Neural cell (in vitro differentiated cells): ENCODE measurements at regions not wholly inside any gene's neighbourhood (a gene's known extent, or its start where the extent isn't known, plus 50 kb on each side); places are given as distances from the start of the nearest gene placed in this dataset.

Experiments
- H2AFZ ChIP-seq: fragments of 200-600, 300-800 bp; sonication (generic), shearing (Covaris generic); 2 replicates; pipeline ENCODE4 v1.6.0; 2014; ENCODE audit warnings: low read depth, mild to moderate bottlenecking, antibody characterized with exemption, low read length, moderate library complexity
- H3F3A ChIP-seq: fragments of 200-600 bp; shearing (Covaris generic); 2 replicates; pipeline ENCODE4 v1.6.1; 2016; ENCODE audit warnings: mild to moderate bottlenecking, moderate library complexity, mixed read lengths, antibody characterized with exemption, low read length; ENCODE audit not compliant: insufficient read depth, poor library complexity, severe bottlenecking
- H3K27ac ChIP-seq: fragments of 200-600, 300-800 bp; sonication (generic), shearing (Covaris generic); 2 replicates; pipeline ENCODE4 v1.5.1; 2014; ENCODE audit warnings: mild to moderate bottlenecking, low read length, moderate library complexity
- H3K27me3 ChIP-seq: fragments of 300-800, 200-600 bp; sonication (generic), shearing (Covaris generic); 2 replicates; pipeline ENCODE4 v1.6.0; 2014; ENCODE audit warnings: mild to moderate bottlenecking, low read depth, low read length, moderate library complexity; ENCODE audit not compliant: insufficient read depth
- H3K36me3 ChIP-seq: fragments of 300-800, 200-600 bp; sonication (generic), shearing (Covaris generic); 2 replicates; pipeline ENCODE4 v1.5.1; 2014; ENCODE audit warnings: mild to moderate bottlenecking, antibody characterized with exemption, low read length, moderate library complexity; ENCODE audit not compliant: insufficient read depth
- H3K4me2 ChIP-seq: fragments of 300-800, 200-600 bp; sonication (generic), shearing (Covaris generic); 2 replicates; pipeline ENCODE4 v1.6.0; 2014; ENCODE audit warnings: mild to moderate bottlenecking, low read length
- H3K4me3 ChIP-seq: fragments of 300-800, 200-600 bp; sonication (generic), shearing (Covaris generic); 2 replicates; pipeline ENCODE4 v1.5.1; 2014; ENCODE audit warnings: mild to moderate bottlenecking, low read length, moderate library complexity
- H3K79me2 ChIP-seq: fragments of 200-600 bp; shearing (Covaris generic); replicated peaks from 2 replicates; pipeline ENCODE4 v1.6.0; 2014; ENCODE audit warnings: mild to moderate bottlenecking, low read length, moderate library complexity; ENCODE audit not compliant: insufficient read depth
- H3K9ac ChIP-seq: fragments of 300-800, 200-600 bp; sonication (generic), shearing (Covaris generic); 2 replicates; pipeline ENCODE4 v1.6.1; 2016; ENCODE audit warnings: mild to moderate bottlenecking, low read length, mixed read lengths
- H3K9me2 ChIP-seq: fragments of 200-600 bp; shearing (Covaris generic); 2 replicates; pipeline ENCODE4 v1.6.1; 2016; ENCODE audit warnings: mild to moderate bottlenecking, low read length, mixed read lengths; ENCODE audit not compliant: insufficient read depth
- H3K9me3 ChIP-seq: fragments of 200-600, 300-800 bp; sonication (generic), shearing (Covaris generic); 2 replicates; pipeline ENCODE4 v1.6.1; 2016; ENCODE audit warnings: mild to moderate bottlenecking, mixed run types, low read length, moderate library complexity, mixed read lengths
- H4K20me1 ChIP-seq: fragments of 200-600 bp; shearing (Covaris generic); 2 replicates; pipeline ENCODE4 v1.6.1; 2016; ENCODE audit warnings: mild to moderate bottlenecking, mixed run types; ENCODE audit not compliant: insufficient read depth
- CTCF ChIP-seq: fragments of 450-650 bp; IDR thresholded peaks from 2 replicates; pipeline ENCODE4 v1.5.1; 2014; ENCODE audit warnings: antibody characterized with exemption, mild to moderate bottlenecking, moderate library complexity; ENCODE audit not compliant: poor library complexity, severe bottlenecking
- EP300 ChIP-seq: fragments of 450-650 bp; conservative IDR thresholded peaks from 2 replicates; pipeline ENCODE4 v1.6.1; 2014; ENCODE audit warnings: antibody characterized with exemption, mild to moderate bottlenecking, moderate library complexity; ENCODE audit not compliant: poor library complexity, severe bottlenecking
- EZH2 ChIP-seq: fragments of 200-600, 300-800 bp; shearing (Covaris generic), sonication (generic); IDR thresholded peaks from 2 replicates; pipeline ENCODE4 v1.6.1; 2014; ENCODE audit warnings: antibody characterized with exemption, low read length, borderline replicate concordance, mild to moderate bottlenecking; ENCODE audit not compliant: insufficient read depth, poor library complexity, severe bottlenecking
- MXI1 ChIP-seq: fragments of 450-650 bp; conservative IDR thresholded peaks from 2 replicates; pipeline ENCODE4 v1.6.1; 2014; ENCODE audit warnings: antibody characterized with exemption, mild to moderate bottlenecking; ENCODE audit not compliant: poor library complexity, severe bottlenecking
- POLR2AphosphoS5 ChIP-seq: IDR thresholded peaks from 2 replicates; pipeline ENCODE4 v1.6.1; 2012
- RAD21 ChIP-seq: fragments of 450-650 bp; conservative IDR thresholded peaks from 2 replicates; pipeline ENCODE4 v1.6.1; 2014; ENCODE audit warnings: antibody characterized with exemption, mild to moderate bottlenecking, moderate library complexity
- REST ChIP-seq: IDR thresholded peaks from 2 replicates; pipeline ENCODE4 v1.6.1; 2012; ENCODE audit warnings: borderline replicate concordance
- SMC3 ChIP-seq: fragments of 450-650 bp; conservative IDR thresholded peaks from 2 replicates; pipeline ENCODE4 v1.6.1; 2014; ENCODE audit warnings: antibody characterized with exemption, mild to moderate bottlenecking, moderate library complexity; ENCODE audit not compliant: poor library complexity
- TAF1 ChIP-seq: IDR thresholded peaks from 2 replicates; pipeline ENCODE4 v1.6.1; 2012; ENCODE audit warnings: low read depth

- Histone ChIP-seq H2AFZ (no peak overlapping the region), H3K9me3 (no peaks in the 10 kb centered on the region), H3K27me3 (no peaks in the 10 kb centered on the region), H3K9me2 (no peaks in the 10 kb centered on the region), H3K4me2 (no peak overlapping the region), H3F3A (no peaks in the 10 kb centered on the region), H3K27ac (no peak overlapping the region), H4K20me1 (no peaks in the 10 kb centered on the region), H3K9ac (no peak overlapping the region), H3K79me2 (no peaks in the 10 kb centered on the region), H3K36me3 (no peaks in the 10 kb centered on the region), H3K4me3 (no peak overlapping the region)
- TF ChIP-seq CTCF (no peak), MXI1 (no peak), TAF1 (no peak), REST (no peak), POLR2AphosphoS5 (no peak), EP300 (no peak), SMC3 (no peak), RAD21 (no peak), EZH2 (no peak)
Observed at GRCh38 chr4:4680758-4681157, 138.9 kb upstream of the STX18 start.

- H3F3A ChIP-seq, result no peaks in the 10 kb centered on the region
- H3K9me2 ChIP-seq, result no peaks in the 10 kb centered on the region
- no peak overlapping the region for H2AFZ ChIP-seq
- no peaks in the 10 kb centered on the region for H3K27me3 ChIP-seq
- H3K4me2 ChIP-seq, result no peak overlapping the region
- H3K36me3 ChIP-seq, result no peaks in the 10 kb centered on the region
- no peak overlapping the region for H3K4me3 ChIP-seq
- H3K79me2 ChIP-seq, result no peaks in the 10 kb centered on the region
- H3K9me3 ChIP-seq, result no peaks in the 10 kb centered on the region
- H3K27ac ChIP-seq, result no peak overlapping the region
- TF ChIP-seq TAF1 (no peak), RAD21 (no peak), EZH2 (no peak)
- no peak overlapping the region for H3K9ac ChIP-seq
- H4K20me1 ChIP-seq, result no peaks in the 10 kb centered on the region
Observed at GRCh38 chr4:4680243-4680642, 138.4 kb upstream of the STX18 start.
